Frontal cortex (tissue), 3 donors: ENCODE measurements at regions not wholly inside any gene's neighbourhood (a gene's known extent, or its start where the extent isn't known, plus 50 kb on each side); places are given as distances from the start of the nearest gene placed in this dataset.
"Not testable (repeated sequence)": the region's sequence is repeated elsewhere in the genome, so short reads cannot be mapped to it uniquely, and the experiment has no call there.

Experiments used
- DNase-seq, 2 donors: peaks; one replicate each; pipeline ENCODE4 v3.0.0; 2012; ENCODE audit warnings: low spot score in 2 of 2
- FAIRE-seq: peaks from 2 replicates; lab custom pipeline; 2012; peaks lifted over from hg19 to GRCh38; lab: Jason Lieb, UNC
- donor health status: control.
- donor health status: control.
- donor health status: control.

DNA sequence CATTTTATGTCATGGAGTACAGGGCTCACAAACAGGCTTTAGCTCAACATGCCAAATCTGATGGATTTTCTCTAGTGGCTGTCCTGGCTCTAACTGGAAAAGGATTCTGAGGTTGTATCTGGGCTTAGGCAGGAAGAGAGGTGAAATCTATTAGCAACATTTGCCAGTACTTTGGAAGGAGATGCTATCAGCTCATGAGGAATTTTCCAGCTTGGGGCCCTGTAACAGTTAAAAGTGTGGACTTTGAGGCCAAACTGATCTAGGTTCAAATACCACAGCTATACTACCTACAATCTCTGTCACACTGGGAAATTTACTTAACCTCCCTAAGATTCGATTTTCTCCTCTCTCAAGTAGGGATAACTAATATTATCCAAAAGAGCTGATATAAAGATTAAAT lies 119.0 kb upstream of the HCCS start:
- FAIRE-seq (no peak), DNase-seq (no peak)

DNA sequence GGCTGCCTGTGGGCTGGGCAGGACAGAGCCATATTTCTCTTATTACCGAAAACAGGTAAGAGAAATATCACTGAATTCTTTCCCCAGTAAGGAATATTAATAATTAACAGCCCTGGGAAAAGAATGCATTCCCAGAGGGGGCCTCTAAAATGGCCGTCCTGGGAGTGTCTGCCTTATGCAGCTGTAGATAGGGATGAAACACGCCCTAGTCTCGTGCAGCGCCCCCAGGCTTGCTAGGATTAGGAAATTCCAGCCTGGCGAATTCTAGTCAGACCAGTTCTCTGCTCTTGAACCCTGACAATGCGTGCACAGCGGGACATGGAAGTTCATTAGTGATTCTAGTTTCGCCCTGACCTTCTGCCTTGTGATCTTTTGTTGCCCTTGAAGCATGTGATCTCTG lies 104.1 kb upstream of the HCCS start:
- not testable (repeated sequence) for DNase-seq, FAIRE-seq

DNA sequence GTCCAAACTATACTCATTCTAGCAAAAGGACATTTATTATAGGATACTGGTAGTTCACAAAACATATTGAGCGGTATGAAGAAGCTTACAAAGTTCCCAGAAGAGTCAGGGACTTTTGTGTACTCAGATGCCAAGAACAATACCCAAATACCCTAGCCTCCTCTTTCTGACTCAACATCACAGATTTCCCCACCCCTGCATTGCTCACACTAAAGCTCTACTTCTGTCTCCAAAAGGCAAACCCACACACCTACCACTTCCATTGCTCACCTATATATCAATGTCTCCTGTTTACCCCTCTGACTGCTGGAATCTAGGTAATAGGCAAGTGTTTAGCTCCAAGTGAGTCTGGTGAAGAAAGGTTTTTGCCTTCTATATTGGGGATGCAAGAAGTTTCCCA lies 100.7 kb upstream of the HCCS start:
- no peak for FAIRE-seq
- DNase-seq, result no peak

DNA sequence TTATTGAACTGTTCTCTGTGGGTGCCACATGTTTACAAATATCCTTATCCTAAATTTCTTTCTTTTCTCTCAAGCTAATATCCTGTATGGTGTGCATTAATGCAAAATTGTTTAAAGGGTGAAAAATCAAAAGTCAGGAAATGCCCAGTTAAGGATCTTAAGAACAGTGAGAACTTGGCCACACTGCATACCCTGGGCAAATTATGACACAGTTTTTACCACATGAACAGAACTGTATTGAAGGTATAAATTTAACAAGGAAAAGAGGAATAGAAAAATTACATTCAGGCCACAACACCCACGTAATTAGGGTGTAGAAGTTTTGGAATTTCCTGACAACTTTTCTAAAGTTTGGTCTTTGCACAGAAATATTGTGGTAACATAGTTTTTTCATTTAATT lies 94.4 kb upstream of the HCCS start:
- no peak for FAIRE-seq
- no peak for DNase-seq

DNA sequence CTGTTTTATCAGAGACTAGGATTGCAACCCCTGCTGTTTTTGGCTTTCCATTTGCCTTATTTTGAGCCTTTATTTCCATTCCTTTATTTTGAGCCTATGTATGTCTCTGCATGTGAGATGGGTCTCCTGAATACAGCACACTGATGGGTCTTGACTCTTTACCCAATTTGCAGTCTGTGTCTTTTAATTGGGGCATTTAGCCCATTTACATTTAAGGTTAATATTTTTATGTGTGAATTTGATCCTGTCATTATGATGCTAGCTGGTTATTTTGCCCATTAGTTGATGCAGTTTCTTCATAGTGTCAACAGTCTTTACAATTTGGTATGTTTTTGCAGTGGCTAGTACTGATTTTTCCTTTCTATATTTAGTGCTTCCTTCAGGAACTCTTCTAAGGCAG lies 88.5 kb upstream of the HCCS start:
- FAIRE-seq, DNase-seq: not testable (repeated sequence)

DNA sequence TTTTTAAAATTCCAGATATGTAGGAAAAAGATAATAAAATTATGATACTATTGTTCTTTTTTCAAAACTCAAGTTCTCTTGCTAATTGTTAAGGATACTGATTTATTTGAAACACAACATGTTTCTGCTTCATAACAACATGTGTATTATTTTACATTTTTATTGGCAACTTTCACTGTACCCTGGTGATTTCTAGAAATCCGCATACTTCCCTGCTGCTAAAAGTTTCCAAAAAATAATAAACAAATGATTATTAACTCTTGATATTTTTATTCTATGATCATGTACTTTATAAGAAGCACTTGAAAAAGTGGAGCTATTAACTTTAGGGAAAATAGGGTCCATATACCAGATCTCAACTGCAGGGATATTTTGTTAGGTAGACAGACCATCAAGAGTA lies 71.2 kb upstream of the HCCS start:
- DNase-seq (no peak), FAIRE-seq (peak; percentile 60)

- DNase-seq (no peak), FAIRE-seq (no peak)
Measured at GRCh38 chrX:11040405-11040804, 70.7 kb upstream of the HCCS start.

GRCh38 chrX:11040996-11041395 lies 70.1 kb upstream of the HCCS start:
- DNase-seq, result no peak
- FAIRE-seq, result no peak

DNA sequence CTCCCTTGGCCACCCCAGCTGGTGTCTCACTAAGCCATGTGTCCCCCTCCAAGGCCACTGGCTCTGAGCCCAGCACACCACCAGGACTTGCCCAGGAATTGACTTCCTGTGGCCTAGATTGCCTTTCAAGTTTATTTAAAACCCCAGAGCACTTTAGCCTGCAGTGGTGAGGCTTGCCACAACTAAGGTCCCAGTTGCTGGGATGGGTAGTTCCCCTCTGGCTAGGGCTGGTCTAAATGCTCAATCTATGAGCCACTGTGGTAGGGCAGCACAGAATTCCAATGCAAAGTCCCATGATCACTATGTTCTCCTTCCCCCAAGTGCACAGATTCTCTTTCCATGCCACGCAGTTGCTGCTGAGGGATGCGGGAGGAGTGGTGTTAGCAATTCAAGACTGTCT lies 61.1 kb upstream of the HCCS start:
- FAIRE-seq (no peak), DNase-seq (no peak)

- FAIRE-seq, result no peak
- no peak for DNase-seq
Measured at GRCh38 chrX:11053351-11053750, 57.8 kb upstream of the HCCS start.

GRCh38 chrX:11056322-11057176 lies 54.6 kb upstream of the HCCS start:
- no peak for FAIRE-seq
- no peak for DNase-seq

- FAIRE-seq (no peak), DNase-seq (no peak)
Measured at GRCh38 chrX:11059933-11060332, 51.2 kb upstream of the HCCS start.
